ENCODE measurements at regions not wholly inside any gene's neighbourhood (a gene's known extent, or its start where the extent isn't known, plus 50 kb on each side); places are given as distances from the start of the nearest gene placed in this dataset.
"Not testable (repeated sequence)": the region's sequence is repeated elsewhere in the genome, so short reads cannot be mapped to it uniquely, and the experiment has no call there.

GRCh38 chr22:48065892-48066291, 1303.4 kb downstream of the TBC1D22A start:
- DNase-seq (ENCODE audit: low read depth in 2 of 2): no peak

DNA sequence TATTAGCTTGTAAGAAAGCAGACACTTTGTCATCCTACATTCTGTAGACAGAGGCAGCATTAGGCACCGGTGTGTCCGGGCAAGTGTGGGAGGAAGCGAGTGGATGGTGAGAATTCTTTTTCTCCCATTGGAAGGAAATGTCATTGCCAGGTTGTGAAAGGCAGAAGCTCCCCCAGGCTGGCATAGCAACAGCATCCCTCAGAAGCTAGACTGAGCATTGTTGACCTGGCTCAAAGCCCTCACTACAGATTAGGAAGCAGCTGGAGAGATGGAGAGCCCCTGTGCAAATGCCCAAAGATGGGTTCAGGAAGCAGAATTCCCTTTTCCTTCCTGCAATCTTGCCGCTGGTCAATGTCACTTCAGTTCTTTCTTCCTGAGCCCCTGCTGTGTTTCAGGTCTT, 1299.3 kb downstream of the TBC1D22A start:
- no peak for DNase-seq (ENCODE audit: low read depth in 2 of 2)

DNA sequence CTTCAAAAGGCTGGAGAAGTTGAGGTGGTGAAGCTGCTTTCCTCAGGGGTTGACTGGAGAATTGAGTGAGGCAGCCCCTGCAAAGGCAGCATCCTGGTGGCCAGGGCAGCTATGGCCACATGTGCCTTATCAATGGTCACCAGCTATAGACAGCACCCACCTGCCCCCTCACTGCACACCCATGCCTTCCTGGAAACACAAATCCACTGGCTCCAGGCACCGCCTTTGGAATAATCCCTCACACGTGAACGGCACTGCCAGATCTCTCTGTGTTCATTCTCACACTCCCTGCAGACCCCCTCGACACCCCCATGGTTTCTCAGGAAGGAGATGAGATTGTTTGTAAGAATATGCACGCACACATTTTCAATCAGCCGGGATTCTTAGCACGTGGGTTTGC, 1297.8 kb downstream of the TBC1D22A start:
- DNase-seq (ENCODE audit: low read depth in 2 of 2): no peak

- DNase-seq (ENCODE audit: low read depth in 2 of 2): not testable (repeated sequence)
Observed at GRCh38 chr22:48059521-48059920, 1297.1 kb downstream of the TBC1D22A start.

- DNase-seq (ENCODE audit: low read depth in 2 of 2): no peak
Observed at GRCh38 chr22:48057116-48057835, 1294.8 kb downstream of the TBC1D22A start.

GRCh38 chr22:48055827-48056226, 1293.4 kb downstream of the TBC1D22A start:
- DNase-seq (ENCODE audit: low read depth in 2 of 2): no peak

DNA sequence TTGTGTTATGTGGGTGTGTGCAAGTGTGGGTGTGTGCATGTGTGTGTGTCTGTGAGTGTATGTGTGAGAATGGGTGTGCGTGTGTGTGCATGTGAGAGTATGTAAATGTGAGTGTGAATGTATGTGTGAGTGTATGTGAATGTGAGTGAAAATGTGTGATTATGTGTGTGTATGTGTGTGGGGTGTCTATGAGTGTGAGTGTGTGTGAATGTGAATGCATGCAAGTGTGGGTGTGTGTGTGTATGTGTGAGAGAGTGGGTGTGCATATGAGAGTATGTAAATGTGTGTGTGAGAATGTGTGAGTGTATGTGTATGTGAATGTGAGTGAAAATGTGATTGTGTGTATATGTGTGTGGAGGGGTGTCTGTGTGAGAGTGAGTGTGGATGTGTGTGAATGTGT, 1292.7 kb downstream of the TBC1D22A start:
- DNase-seq (ENCODE audit: low read depth in 2 of 2): no peak

DNA sequence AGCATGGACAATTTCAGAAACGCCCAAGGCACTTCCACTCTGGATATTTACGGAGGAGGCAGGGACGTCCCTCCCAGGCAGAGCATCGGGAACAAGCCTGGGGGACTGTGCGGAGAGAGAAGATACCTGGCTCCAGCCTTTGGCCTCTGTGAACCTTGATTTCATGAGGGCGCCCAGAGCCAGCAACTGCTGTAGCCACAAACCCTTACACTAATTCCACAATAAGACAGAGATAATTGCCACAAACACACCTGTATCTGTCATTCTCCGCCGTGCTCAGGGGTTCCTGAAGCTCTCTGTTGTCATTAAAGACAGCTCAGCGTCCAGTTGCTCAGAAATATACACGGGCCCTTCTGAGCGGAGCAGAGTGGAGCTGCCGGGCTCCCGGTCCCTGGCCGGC, 1292.1 kb downstream of the TBC1D22A start:
- no peak for DNase-seq (ENCODE audit: low read depth in 2 of 2)

- DNase-seq (ENCODE audit: low read depth in 2 of 2): no peak
Observed at GRCh38 chr22:48053973-48054372, 1291.5 kb downstream of the TBC1D22A start.

DNA sequence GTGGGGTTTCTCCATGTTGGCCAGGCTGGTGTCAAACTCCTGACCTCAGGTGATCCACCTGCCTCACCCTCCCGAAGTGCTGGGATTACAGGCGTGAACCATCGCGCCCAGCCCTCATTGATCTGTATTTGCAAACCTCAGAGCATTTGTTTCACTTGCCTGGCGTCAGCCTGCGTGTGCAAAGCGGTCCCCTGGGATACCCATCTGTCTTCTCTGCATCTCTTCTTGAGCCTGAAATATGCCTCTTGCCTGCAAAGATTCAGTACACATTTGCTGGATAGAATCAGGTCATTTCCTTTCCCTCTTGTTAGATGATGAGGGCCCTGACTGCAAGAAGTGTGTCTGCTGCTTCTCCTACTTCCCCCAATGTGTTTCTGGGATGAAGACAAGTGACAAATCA, 1291.0 kb downstream of the TBC1D22A start:
- no peak for DNase-seq (ENCODE audit: low read depth in 2 of 2)

DNA sequence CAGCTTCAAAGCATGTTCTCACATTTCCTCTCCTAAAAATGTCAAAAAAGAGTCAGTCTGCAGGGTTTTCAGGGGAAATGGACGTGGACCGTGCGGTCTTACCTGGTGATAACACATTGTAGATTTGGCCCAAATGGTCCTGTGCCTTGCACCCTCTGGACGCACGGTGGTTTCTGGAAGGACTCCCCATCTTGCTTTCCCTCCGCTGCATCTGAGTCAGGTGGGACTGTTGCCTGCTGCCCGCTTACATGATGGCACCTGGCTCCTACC, 1290.1 kb downstream of the TBC1D22A start:
- no peak for DNase-seq (ENCODE audit: low read depth in 2 of 2)

GRCh38 chr22:48051796-48052620, 1289.6 kb downstream of the TBC1D22A start:
- no peak for DNase-seq (ENCODE audit: low read depth in 2 of 2)

GRCh38 chr22:48050836-48051235, 1288.4 kb downstream of the TBC1D22A start:
- no peak for DNase-seq (ENCODE audit: low read depth in 2 of 2)

- no peak for DNase-seq (ENCODE audit: low read depth in 2 of 2)
Observed at GRCh38 chr22:48049116-48049515, 1286.7 kb downstream of the TBC1D22A start.

DNA sequence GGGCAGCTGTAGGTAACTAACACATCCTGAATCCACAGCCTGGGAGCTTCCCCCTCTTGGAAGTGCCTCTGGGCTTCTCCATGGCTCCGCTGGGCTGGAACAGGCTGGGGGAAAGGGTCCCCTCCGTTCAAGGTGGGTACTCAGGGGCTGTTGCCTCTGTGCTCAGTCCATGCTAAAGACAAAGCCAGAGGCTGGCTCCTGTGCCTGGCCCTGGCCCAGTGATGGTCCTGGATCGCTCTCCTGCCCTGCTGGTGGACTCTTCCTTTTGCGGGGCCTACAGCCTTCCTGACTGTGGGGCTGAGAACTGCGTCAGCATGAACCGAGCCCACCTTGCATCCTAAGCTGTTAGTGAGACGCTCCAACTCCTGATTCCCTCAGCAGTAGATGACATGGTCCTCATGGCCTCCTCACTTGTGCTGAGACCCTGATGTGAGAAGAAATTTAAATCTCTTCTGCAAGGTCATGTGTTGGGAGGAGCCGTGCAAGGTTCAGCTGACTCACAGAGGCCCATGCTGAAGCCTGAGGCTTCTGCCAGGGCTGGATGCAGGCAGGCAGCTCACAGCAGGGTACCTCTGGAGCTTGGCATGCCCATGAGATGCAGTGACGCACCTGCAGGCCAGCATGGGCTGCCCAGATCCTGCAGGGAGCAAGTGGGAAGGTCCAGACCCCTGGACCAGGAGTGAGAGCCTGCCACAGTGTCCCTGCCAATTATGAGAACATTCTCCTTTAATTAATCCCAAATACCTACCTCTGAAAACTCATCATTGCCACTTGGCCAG, 1285.5 kb downstream of the TBC1D22A start:
- DNase-seq (ENCODE audit: low read depth in 2 of 2): no peak

- DNase-seq (ENCODE audit: low read depth in 2 of 2): no peak
Observed at GRCh38 chr22:48045369-48045768, 1282.9 kb downstream of the TBC1D22A start.

DNA sequence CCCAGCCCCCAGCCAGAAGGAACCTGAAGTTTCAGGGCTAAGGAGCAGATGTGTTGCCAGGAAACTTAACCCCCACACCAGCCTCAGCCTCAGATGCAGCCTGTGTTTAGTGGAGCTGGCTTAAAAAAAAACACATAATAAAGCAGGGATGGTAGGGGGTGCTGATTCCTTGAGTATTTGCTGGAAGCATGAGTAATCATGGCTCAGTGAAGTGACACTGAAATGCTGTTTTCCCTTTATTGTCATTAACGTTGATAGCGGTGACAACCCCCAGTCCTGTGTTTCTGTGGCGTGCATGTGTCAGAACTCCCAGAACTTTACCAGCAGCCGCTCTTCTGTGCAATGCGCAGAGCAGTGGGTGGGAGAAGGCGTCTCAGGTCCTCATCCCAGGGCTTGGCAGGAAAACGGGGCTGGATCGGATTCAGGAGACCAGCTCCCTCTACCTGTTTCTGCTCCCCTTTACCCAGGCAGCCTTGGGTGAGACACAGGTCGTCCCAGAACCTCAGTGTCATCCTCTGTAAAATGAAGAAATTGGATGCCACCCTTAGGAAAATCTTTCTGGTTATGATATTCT, 1282.1 kb downstream of the TBC1D22A start:
- DNase-seq (ENCODE audit: low read depth in 2 of 2): no peak

GRCh38 chr22:48043581-48043980, 1281.1 kb downstream of the TBC1D22A start:
- no peak for DNase-seq (ENCODE audit: low read depth in 2 of 2)

DNA sequence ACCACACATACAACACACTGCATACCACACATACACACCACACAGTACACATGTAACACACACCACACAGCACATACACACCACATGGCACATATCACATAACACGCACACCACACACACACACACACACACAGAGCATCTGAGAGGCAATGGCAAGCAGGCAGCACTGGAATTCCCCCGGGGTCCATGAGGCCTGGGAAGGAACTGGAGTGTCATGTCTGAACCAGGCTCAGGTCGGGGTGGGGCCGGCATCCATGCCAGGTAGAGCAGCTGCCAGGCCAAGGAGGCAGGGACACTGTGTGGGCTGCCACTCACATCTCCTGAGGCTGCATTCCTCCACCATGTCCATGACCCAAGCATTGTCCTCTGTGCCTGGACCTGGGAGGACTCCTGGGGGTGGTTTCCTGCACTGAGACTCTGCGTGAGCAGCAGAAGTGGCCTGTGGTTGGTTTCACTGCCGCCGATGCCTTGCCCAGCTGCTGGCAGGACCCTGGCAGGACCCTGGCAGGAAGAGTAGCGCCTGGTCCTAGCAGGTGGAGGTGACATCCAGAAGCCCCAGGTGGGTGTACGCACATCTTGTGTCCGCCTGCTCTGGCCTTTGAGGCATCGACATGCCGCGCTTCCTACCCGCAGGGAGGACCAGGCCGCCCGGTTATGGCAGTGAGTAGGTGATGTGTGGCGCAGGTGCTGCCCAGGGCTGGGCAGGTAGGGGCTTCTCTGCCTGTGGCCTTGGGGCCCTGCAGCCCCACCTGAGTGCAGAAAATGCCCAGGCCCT, 1280.4 kb downstream of the TBC1D22A start:
- no peak for DNase-seq (ENCODE audit: low read depth in 2 of 2)

DNA sequence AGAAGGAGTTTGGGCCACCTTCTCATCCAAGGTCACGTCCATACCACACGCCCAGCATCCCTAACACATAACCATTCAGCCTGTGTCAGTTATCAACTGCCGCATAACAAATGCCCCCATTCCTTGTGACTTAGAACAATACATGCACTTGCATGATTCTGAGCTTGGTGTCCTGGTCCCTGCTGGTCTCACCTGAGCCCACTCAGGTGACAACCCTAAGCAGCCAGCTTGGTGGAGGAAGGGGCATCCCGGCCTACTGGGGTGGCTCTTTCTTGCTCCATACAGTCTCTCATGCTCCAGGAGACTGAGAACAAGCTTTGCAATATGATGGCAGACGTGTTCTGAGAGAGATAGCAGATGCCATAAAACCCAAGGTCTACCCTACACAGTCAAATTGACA, 1276.9 kb downstream of the TBC1D22A start:
- no peak for DNase-seq (ENCODE audit: low read depth in 2 of 2)

DNA sequence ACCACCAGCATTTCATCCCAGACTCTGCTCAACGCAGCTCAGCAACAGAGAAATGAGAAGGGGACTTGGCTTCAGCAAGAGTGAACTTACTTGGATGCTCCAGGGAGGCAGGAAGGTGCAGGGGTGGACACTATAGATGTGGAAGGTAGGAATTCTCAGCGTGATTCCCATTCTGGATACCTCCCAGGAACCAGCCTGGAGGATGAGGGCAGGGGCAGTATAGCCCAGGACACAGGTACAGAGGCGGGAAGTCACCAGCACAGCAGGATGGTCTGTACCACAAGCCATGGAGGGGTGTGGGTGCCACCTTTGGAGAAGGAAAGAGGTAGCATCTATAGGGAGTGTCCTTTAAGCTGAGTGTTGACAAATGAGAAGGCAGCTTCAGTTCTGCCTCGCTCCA, 1275.2 kb downstream of the TBC1D22A start:
- DNase-seq (ENCODE audit: low read depth in 2 of 2): no peak

GRCh38 chr22:48035897-48036296, 1273.4 kb downstream of the TBC1D22A start:
- no peak for DNase-seq (ENCODE audit: low read depth in 2 of 2)
